ENCODE measurements at regions not wholly inside any gene's neighbourhood (a gene's known extent, or its start where the extent isn't known, plus 50 kb on each side); places are given as distances from the start of the nearest gene placed in this dataset.
"Not testable (repeated sequence)": the region's sequence is repeated elsewhere in the genome, so short reads cannot be mapped to it uniquely, and the experiment has no call there.

DNA sequence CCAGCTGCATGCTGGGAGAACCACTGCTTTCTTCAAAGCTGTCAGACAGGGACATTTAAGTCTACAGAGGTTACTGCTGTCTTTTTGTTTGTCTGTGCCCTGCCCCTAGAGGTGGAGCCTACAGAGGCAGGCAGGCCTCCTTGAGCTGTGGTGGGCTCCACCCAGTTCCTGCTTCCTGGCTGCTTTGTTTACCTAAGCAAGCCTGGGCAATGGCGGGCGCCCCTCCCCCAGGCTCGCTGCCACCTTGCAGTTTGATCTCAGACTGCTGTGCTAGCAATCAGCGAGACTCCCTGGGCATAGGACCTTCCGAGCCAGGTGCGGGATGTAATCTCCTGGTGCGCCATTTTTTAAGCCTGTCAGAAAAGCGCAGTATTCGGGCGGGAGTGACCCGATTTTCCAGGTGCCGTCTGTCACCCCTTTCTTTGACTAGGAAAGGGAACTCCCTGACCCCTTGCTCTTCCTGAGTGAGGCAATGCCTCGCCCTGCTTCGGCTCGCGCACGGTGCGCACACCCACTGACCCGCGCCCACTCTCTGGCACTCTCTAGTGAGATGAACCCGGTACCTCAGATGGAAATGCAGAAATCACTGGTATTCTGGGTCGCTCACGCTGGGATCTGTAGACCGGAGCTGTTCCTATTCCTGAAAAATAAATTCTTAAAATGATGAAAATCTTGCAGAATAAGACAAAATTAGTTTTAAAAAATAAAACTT lies 1022.9 kb downstream of the RAPGEF2 start:
- DNase-seq (ENCODE audit: low spot score); H3K27me3 Mint-ChIP-seq (ENCODE audit: low read depth); H3K4me1 Mint-ChIP-seq (ENCODE audit: low read depth); H3K4me3 Mint-ChIP-seq (ENCODE audit: low read depth); intact Hi-C loops (cut with micrococcal nuclease); H3K36me3 Mint-ChIP-seq (ENCODE audit: low read depth); H3K9me3 Mint-ChIP-seq; H3K27ac Mint-ChIP-seq: not testable (repeated sequence)

DNA sequence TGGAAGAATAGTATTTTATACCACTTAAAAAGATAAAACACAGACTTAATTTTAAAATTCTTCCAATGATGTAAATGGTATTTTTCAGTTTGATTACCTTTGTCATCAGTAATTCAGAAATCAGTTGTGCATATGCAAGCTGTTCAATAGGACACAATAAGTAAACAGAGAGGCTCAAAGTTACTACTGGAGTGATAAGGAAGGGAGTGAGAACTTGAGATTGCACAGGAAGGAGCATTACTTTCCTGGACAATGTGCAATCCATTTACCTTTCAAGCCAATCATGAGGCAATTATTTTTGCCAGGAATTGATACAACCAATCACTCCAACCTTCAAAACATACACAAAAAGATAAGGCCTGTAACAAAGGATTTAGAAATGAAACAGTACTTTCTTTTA lies 1024.3 kb downstream of the RAPGEF2 start:
- no peak for DNase-seq (ENCODE audit: low spot score)
- Mint-ChIP-seq H3K4me1 (ENCODE audit: low read depth) (no peaks in the 10 kb centered on the region), H3K9me3 (peaks cover 16% of the 10 kb centered on the region), H3K36me3 (ENCODE audit: low read depth) (no peaks in the 10 kb centered on the region), H3K27me3 (ENCODE audit: low read depth) (no peaks in the 10 kb centered on the region), H3K4me3 (ENCODE audit: low read depth) (no peak overlapping the region), H3K27ac (no peak overlapping the region)
- intact Hi-C loops (cut with micrococcal nuclease) = no loop called here

DNA sequence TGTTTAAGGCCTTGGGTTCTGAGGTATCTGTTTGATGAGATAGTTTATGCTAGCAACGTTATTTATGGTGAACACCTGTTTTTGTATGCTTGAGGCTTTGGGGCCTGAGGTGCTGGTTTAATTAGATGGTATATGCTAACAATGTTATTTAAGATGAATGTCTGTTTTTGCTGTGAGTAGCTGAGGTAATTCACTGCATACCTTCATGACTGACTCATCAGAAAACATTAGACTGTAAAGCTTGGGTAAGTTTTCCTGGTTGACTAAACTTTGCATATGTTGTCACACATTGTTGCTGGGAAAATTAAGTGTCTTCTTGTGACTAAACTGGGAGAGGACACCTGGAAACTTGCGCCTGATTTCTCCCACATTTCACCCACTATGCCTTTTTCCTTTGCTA lies 1026.6 kb downstream of the RAPGEF2 start:
- H3K36me3 Mint-ChIP-seq (ENCODE audit: low read depth) = no peaks in the 10 kb centered on the region
- intact Hi-C loops (cut with micrococcal nuclease) = no loop called here
- H3K9me3 Mint-ChIP-seq = peaks cover 24% of the 10 kb centered on the region
- no peak overlapping the region for H3K4me3 Mint-ChIP-seq (ENCODE audit: low read depth)
- no peak for DNase-seq (ENCODE audit: low spot score)
- no peaks in the 10 kb centered on the region for H3K4me1 Mint-ChIP-seq (ENCODE audit: low read depth)
- no peak overlapping the region for H3K27ac Mint-ChIP-seq
- no peaks in the 10 kb centered on the region for H3K27me3 Mint-ChIP-seq (ENCODE audit: low read depth)

GRCh38 chr4:160136021-160136420 lies 1033.1 kb downstream of the RAPGEF2 start:
- no peak for DNase-seq (ENCODE audit: low spot score)
- intact Hi-C loops (cut with micrococcal nuclease) = no loop called here
- H3K9me3 Mint-ChIP-seq = peaks cover 30% of the 10 kb centered on the region
- no peaks in the 10 kb centered on the region for H3K36me3 Mint-ChIP-seq (ENCODE audit: low read depth)
- no peaks in the 10 kb centered on the region for H3K27me3 Mint-ChIP-seq (ENCODE audit: low read depth)
- no peak overlapping the region for H3K4me3 Mint-ChIP-seq (ENCODE audit: low read depth)
- no peaks in the 10 kb centered on the region for H3K4me1 Mint-ChIP-seq (ENCODE audit: low read depth)
- H3K27ac Mint-ChIP-seq = no peak overlapping the region

GRCh38 chr4:160141206-160141605 lies 1038.3 kb downstream of the RAPGEF2 start:
- DNase-seq (ENCODE audit: low spot score) = no peak
- H3K36me3 Mint-ChIP-seq (ENCODE audit: low read depth) = no peaks in the 10 kb centered on the region
- no peak overlapping the region for H3K4me3 Mint-ChIP-seq (ENCODE audit: low read depth)
- no peaks in the 10 kb centered on the region for H3K27me3 Mint-ChIP-seq (ENCODE audit: low read depth)
- intact Hi-C loops (cut with micrococcal nuclease) = no loop called here
- H3K9me3 Mint-ChIP-seq = peaks cover 11% of the 10 kb centered on the region
- H3K27ac Mint-ChIP-seq = no peak overlapping the region
- no peaks in the 10 kb centered on the region for H3K4me1 Mint-ChIP-seq (ENCODE audit: low read depth)

DNA sequence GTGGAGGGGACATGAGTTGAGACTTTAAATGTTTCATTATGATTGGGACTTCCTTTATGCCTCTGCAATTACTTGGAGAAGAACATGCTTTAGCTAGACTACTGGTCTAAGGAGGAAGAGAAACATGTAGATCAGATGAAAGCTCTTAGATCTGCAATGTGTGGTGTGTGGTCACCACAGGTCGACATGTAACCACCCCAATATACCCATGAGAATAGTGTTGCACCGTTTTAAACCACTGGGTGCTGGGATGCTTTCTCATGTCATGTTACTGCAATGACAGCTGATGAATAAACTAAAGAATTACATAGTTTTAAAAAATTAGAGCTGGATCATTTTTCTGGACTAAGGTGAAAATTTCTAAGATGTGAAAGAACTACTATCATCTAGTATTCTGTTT lies 1039.7 kb downstream of the RAPGEF2 start:
- intact Hi-C loops (cut with micrococcal nuclease) = no loop called here
- Mint-ChIP-seq H3K4me1 (ENCODE audit: low read depth) (no peaks in the 10 kb centered on the region), H3K9me3 (peaks cover 11% of the 10 kb centered on the region), H3K4me3 (ENCODE audit: low read depth) (no peak overlapping the region), H3K36me3 (ENCODE audit: low read depth) (no peaks in the 10 kb centered on the region), H3K27ac (no peak overlapping the region), H3K27me3 (ENCODE audit: low read depth) (no peaks in the 10 kb centered on the region)
- no peak for DNase-seq (ENCODE audit: low spot score)

GRCh38 chr4:160143574-160143973 lies 1040.7 kb downstream of the RAPGEF2 start:
- Mint-ChIP-seq H3K27ac (no peak overlapping the region), H3K4me3 (ENCODE audit: low read depth) (no peak overlapping the region), H3K27me3 (ENCODE audit: low read depth) (no peaks in the 10 kb centered on the region), H3K36me3 (ENCODE audit: low read depth) (no peaks in the 10 kb centered on the region), H3K4me1 (ENCODE audit: low read depth) (no peaks in the 10 kb centered on the region), H3K9me3 (peaks cover 6% of the 10 kb centered on the region)
- DNase-seq (ENCODE audit: low spot score) = no peak
- intact Hi-C loops (cut with micrococcal nuclease) = no loop called here

GRCh38 chr4:160159457-160159856 lies 1056.6 kb downstream of the RAPGEF2 start:
- Mint-ChIP-seq H3K4me3 (ENCODE audit: low read depth) (no peak overlapping the region), H3K9me3 (peaks cover 17% of the 10 kb centered on the region), H3K4me1 (ENCODE audit: low read depth) (no peaks in the 10 kb centered on the region), H3K27me3 (ENCODE audit: low read depth) (no peaks in the 10 kb centered on the region), H3K36me3 (ENCODE audit: low read depth) (no peaks in the 10 kb centered on the region), H3K27ac (no peak overlapping the region)
- no peak for DNase-seq (ENCODE audit: low spot score)
- intact Hi-C loops (cut with micrococcal nuclease) = no loop called here

- Mint-ChIP-seq H3K4me1 (ENCODE audit: low read depth) (no peaks in the 10 kb centered on the region), H3K27me3 (ENCODE audit: low read depth) (no peaks in the 10 kb centered on the region), H3K9me3 (peaks cover 19% of the 10 kb centered on the region), H3K36me3 (ENCODE audit: low read depth) (no peaks in the 10 kb centered on the region), H3K27ac (no peak overlapping the region), H3K4me3 (ENCODE audit: low read depth) (no peak overlapping the region)
- intact Hi-C loops (cut with micrococcal nuclease) = no loop called here
- DNase-seq (ENCODE audit: low spot score) = no peak
These were observed 1058.1 kb downstream of the RAPGEF2 start for GRCh38 chr4:160161026-160161425.

- Mint-ChIP-seq H3K27ac (no peak overlapping the region), H3K4me1 (ENCODE audit: low read depth) (no peaks in the 10 kb centered on the region), H3K9me3 (peaks cover 24% of the 10 kb centered on the region), H3K36me3 (ENCODE audit: low read depth) (no peaks in the 10 kb centered on the region), H3K27me3 (ENCODE audit: low read depth) (no peaks in the 10 kb centered on the region), H3K4me3 (ENCODE audit: low read depth) (no peak overlapping the region)
- intact Hi-C loops (cut with micrococcal nuclease) = no loop called here
- DNase-seq (ENCODE audit: low spot score) = no peak
These were observed 1072.3 kb downstream of the RAPGEF2 start for GRCh38 chr4:160175064-160175643.

- Mint-ChIP-seq H3K36me3 (ENCODE audit: low read depth) (no peaks in the 10 kb centered on the region), H3K4me3 (ENCODE audit: low read depth) (no peak overlapping the region), H3K4me1 (ENCODE audit: low read depth) (no peaks in the 10 kb centered on the region), H3K9me3 (peaks cover 10% of the 10 kb centered on the region), H3K27ac (no peak overlapping the region), H3K27me3 (ENCODE audit: low read depth) (no peaks in the 10 kb centered on the region)
- intact Hi-C loops (cut with micrococcal nuclease) = no loop called here
- DNase-seq (ENCODE audit: low spot score) = no peak
These were observed 1077.3 kb downstream of the RAPGEF2 start for GRCh38 chr4:160180211-160180610.

DNA sequence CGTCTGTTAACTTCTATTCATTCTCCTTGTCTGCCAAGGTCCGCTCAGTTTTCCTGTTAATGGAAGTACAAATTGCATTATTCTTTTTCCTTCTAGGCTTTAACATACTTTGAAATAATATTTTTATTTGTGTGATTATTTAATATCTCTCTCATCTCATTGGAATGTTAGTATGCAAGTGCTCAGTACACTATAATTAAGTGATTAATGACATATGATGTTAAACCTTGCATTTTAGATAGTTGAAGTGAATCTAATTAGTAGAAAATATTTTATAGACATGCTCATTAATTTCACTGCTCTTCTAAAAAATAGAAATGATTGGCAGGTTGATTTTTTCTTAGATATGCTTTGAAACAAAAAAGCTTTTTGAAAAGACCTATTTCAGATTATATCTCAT lies 1079.8 kb downstream of the RAPGEF2 start:
- Mint-ChIP-seq H3K4me3 (ENCODE audit: low read depth) (no peak overlapping the region), H3K9me3 (peaks cover 13% of the 10 kb centered on the region), H3K36me3 (ENCODE audit: low read depth) (no peaks in the 10 kb centered on the region), H3K27me3 (ENCODE audit: low read depth) (no peaks in the 10 kb centered on the region), H3K27ac (no peak overlapping the region), H3K4me1 (ENCODE audit: low read depth) (no peaks in the 10 kb centered on the region)
- intact Hi-C loops (cut with micrococcal nuclease) = no loop called here
- DNase-seq (ENCODE audit: low spot score) = no peak

DNA sequence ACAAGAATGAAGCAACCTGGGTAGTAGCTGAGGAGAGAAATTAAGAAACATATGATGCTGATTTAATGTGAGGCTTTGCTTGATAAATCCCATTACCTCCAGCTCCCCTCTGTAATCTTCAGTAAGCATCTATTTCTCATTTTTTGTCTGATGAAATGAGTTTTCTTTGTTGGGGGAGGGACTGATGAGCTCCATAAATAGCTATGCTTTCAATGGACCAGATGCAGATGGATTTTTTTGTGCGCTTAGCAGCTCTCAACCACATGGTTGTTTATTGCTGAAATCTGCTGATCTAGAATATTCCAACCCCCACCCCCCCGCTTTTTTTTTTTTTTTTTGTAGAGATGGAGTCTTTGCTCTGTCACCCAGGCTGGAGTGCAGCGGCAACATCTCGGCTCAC lies 1082.0 kb downstream of the RAPGEF2 start:
- H3K4me1 Mint-ChIP-seq (ENCODE audit: low read depth) = no peaks in the 10 kb centered on the region
- intact Hi-C loops (cut with micrococcal nuclease) = no loop called here
- no peak overlapping the region for H3K27ac Mint-ChIP-seq
- H3K4me3 Mint-ChIP-seq (ENCODE audit: low read depth) = no peak overlapping the region
- no peaks in the 10 kb centered on the region for H3K36me3 Mint-ChIP-seq (ENCODE audit: low read depth)
- no peaks in the 10 kb centered on the region for H3K27me3 Mint-ChIP-seq (ENCODE audit: low read depth)
- DNase-seq (ENCODE audit: low spot score) = no peak
- H3K9me3 Mint-ChIP-seq = peaks cover 11% of the 10 kb centered on the region

Measured in activated T-helper 2 cell treated with anti-CD3 and anti-CD28 coated beads, Interferon-gamma antibody, Interleukin-2, Interleukin-4, amounts not matched to agents 10 μg/mL and 5 μg/mL and 100 μg/mL, durations not matched to agents 14 hours and 24 hours and 36 hours (primary cell).